ENCODE measurements at regions not wholly inside any gene's neighbourhood (a gene's known extent, or its start where the extent isn't known, plus 50 kb on each side); places are given as distances from the start of the nearest gene placed in this dataset.

DNA sequence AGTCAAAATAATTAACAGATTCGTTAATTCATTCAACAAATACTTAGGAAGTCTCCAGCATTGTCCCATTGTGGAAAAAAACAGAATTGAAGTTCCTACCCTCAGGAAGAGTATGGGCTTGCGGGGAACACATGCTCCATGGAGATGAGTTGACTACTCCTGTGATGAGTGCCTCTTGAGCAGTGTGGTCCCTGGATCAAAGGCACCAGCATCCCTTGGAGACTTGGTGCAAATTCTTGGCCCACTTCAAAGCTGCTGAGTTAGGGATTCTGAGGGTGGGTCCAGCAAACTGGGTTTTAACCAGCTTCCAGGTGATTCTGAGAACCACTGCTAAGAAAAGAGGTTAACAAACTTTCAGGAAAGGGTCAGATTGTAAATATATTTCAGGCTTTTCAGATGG lies 361.6 kb downstream of the MYCN start:
- TF ChIP-seq POLR2AphosphoS5 (IDR thresholded peaks at IDR 0.05; ENCODE audit: low read depth, low read length) (no peak), SIN3A (IDR thresholded peaks at IDR 0.05; ENCODE audit: borderline replicate concordance, insufficient read depth, low read length) (no peak), FOXP2 (optimal IDR thresholded peaks at IDR 0.05; ENCODE audit: borderline replicate concordance, extremely low read depth, extremely low read length, insufficient read depth) (no peak), TAF1 (IDR thresholded peaks at IDR 0.05; ENCODE audit: borderline replicate concordance, insufficient read depth, low read length) (no peak), REST (IDR thresholded peaks at IDR 0.05; ENCODE audit: insufficient read depth in 1 of 2, low read depth in 2 of 2, low read length in 2 of 2) (no peak)

- no peak for TF ChIP-seq SIN3A (IDR thresholded peaks at IDR 0.05; ENCODE audit: borderline replicate concordance, insufficient read depth, low read length)
- no peak for TF ChIP-seq FOXP2 (optimal IDR thresholded peaks at IDR 0.05; ENCODE audit: borderline replicate concordance, extremely low read depth, extremely low read length, insufficient read depth)
- TF ChIP-seq TAF1 (IDR thresholded peaks at IDR 0.05; ENCODE audit: borderline replicate concordance, insufficient read depth, low read length), result no peak
- no peak for TF ChIP-seq REST (IDR thresholded peaks at IDR 0.05; ENCODE audit: insufficient read depth in 1 of 2, low read depth in 2 of 2, low read length in 2 of 2)
- TF ChIP-seq POLR2AphosphoS5 (IDR thresholded peaks at IDR 0.05; ENCODE audit: low read depth, low read length), result no peak
Observed at GRCh38 chr2:16298866-16299265, 358.5 kb downstream of the MYCN start.

DNA sequence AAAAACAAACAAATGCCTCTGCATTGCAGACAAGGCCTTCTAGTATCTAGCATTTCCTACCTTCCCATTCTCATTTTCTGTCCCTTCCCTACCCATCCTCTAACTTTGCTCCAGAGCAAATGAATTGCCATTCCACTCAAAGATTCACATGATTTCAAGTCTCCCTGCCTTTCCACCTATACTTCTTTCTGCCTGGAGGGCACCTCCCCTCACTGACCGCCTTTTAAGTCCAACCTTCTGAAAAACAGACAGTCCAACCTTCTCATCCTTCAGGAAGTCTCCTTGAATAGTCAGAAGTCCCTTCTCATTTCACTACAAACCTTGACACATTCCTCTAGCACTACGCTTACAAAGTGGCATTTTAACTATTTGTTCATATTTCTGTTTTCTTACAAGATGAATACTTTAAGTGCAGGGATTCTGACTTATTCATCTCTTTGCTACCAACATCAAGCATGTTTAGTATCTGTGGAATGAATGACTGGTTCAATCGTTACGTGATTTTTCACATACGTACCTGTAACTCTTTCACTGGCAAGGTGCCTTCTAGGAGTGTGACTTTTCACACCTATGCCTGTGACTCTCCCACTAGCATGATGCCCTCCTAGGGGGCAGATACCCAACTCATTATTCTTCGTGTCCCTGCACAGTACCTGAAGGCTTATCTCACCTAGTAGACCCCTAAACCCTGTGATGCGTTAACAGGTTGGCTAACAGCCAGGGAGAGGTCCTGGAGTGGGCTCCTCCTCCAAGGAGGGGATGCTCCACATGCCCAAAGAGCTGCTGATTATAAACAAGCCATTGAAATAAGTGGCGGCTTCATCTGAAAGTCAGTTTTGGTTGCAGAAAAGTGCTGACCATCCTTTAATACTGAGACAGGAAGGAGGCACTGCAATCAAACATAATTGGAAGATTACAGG lies 356.2 kb downstream of the MYCN start:
- TF ChIP-seq SIN3A (IDR thresholded peaks at IDR 0.05; ENCODE audit: borderline replicate concordance, insufficient read depth, low read length), result no peak
- TF ChIP-seq POLR2AphosphoS5 (IDR thresholded peaks at IDR 0.05; ENCODE audit: low read depth, low read length), result no peak
- TF ChIP-seq TAF1 (IDR thresholded peaks at IDR 0.05; ENCODE audit: borderline replicate concordance, insufficient read depth, low read length), result no peak
- TF ChIP-seq REST (IDR thresholded peaks at IDR 0.05; ENCODE audit: insufficient read depth in 1 of 2, low read depth in 2 of 2, low read length in 2 of 2), result no peak
- no peak for TF ChIP-seq FOXP2 (optimal IDR thresholded peaks at IDR 0.05; ENCODE audit: borderline replicate concordance, extremely low read depth, extremely low read length, insufficient read depth)

- no peak for TF ChIP-seq REST (IDR thresholded peaks at IDR 0.05; ENCODE audit: insufficient read depth in 1 of 2, low read depth in 2 of 2, low read length in 2 of 2)
- TF ChIP-seq POLR2AphosphoS5 (IDR thresholded peaks at IDR 0.05; ENCODE audit: low read depth, low read length), result no peak
- no peak for TF ChIP-seq SIN3A (IDR thresholded peaks at IDR 0.05; ENCODE audit: borderline replicate concordance, insufficient read depth, low read length)
- no peak for TF ChIP-seq TAF1 (IDR thresholded peaks at IDR 0.05; ENCODE audit: borderline replicate concordance, insufficient read depth, low read length)
- TF ChIP-seq FOXP2 (optimal IDR thresholded peaks at IDR 0.05; ENCODE audit: borderline replicate concordance, extremely low read depth, extremely low read length, insufficient read depth), result no peak
Observed at GRCh38 chr2:16296038-16296290, 355.6 kb downstream of the MYCN start.
